ENCODE measurements at regions not wholly inside any gene's neighbourhood (a gene's known extent, or its start where the extent isn't known, plus 50 kb on each side); places are given as distances from the start of the nearest gene placed in this dataset.

DNA sequence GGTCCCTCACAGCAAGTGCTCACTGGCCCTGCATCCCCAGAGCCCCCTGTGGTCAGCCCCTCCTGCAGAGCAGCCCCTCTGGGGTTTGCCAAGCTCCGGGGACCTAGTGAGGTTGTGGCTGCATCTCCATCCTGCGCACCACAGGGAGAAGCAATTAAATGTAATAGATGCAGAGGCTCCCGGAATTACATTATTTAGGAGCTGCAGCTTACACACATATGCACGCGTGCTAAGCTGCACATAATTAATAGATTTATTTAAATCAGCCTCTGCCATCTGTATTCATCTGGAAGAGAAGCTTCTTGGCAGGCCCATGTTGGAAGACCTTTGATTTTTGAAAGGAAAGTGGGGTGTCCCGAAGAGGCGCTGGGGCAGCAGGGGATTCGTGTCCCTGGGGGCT is 1271.5 kb downstream of the BRD1 start:
- Histone ChIP-seq H3K4me3 (ENCODE audit: low read length) (no peak overlapping the region), H3K9me2 (replicated peaks; ENCODE audit: low read length) (no peaks in the 10 kb centered on the region), H3K27me3 (ENCODE audit: low read length) (no peaks in the 10 kb centered on the region; the same call in 1 of the 2 replicates), H3K4me2 (ENCODE audit: low read length) (no peak overlapping the region), H2AFZ (ENCODE audit: low read length) (no peak overlapping the region), H4K20me1 (ENCODE audit: low read length) (no peaks in the 10 kb centered on the region), H3F3A (ENCODE audit: low read length, unreplicated experiment) (no peaks in the 10 kb centered on the region), H3K79me2 (ENCODE audit: low read length) (no peaks in the 10 kb centered on the region), H3K4me1 (ENCODE audit: insufficient read depth, low read length) (no peaks in the 10 kb centered on the region), H3K9ac (ENCODE audit: low read length) (no peak overlapping the region), H3K27ac (ENCODE audit: low read length) (no peak overlapping the region), H3K36me3 (ENCODE audit: low read depth, low read length) (no peaks in the 10 kb centered on the region), H3K9me3 (ENCODE audit: low read length) (no peaks in the 10 kb centered on the region)
- ChIA-PET CTCF (no interaction called here), POLR2A (ENCODE audit: unreplicated experiment) (no interaction called here)
- ATAC-seq (no peak), DNase-seq (no peak)
- TF ChIP-seq, protein P1, sequence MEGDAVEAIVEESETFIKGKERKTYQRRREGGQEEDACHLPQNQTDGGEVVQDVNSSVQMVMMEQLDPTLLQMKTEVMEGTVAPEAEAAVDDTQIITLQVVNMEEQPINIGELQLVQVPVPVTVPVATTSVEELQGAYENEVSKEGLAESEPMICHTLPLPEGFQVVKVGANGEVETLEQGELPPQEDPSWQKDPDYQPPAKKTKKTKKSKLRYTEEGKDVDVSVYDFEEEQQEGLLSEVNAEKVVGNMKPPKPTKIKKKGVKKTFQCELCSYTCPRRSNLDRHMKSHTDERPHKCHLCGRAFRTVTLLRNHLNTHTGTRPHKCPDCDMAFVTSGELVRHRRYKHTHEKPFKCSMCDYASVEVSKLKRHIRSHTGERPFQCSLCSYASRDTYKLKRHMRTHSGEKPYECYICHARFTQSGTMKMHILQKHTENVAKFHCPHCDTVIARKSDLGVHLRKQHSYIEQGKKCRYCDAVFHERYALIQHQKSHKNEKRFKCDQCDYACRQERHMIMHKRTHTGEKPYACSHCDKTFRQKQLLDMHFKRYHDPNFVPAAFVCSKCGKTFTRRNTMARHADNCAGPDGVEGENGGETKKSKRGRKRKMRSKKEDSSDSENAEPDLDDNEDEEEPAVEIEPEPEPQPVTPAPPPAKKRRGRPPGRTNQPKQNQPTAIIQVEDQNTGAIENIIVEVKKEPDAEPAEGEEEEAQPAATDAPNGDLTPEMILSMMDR (conservative IDR thresholded peaks at IDR 0.05; ENCODE audit: low read depth, low read length) = no peak
- TF ChIP-seq EZH2 (IDR thresholded peaks at IDR 0.05; ENCODE audit: low read length, unreplicated experiment) (no peak), EZH2phosphoT487 (IDR thresholded peaks at IDR 0.05; ENCODE audit: borderline replicate concordance, low read length) (no peak)
- intact Hi-C loops (cut with micrococcal nuclease) = no loop called here
- BruUV-seq (replicated peaks) = no TSS peak

DNA sequence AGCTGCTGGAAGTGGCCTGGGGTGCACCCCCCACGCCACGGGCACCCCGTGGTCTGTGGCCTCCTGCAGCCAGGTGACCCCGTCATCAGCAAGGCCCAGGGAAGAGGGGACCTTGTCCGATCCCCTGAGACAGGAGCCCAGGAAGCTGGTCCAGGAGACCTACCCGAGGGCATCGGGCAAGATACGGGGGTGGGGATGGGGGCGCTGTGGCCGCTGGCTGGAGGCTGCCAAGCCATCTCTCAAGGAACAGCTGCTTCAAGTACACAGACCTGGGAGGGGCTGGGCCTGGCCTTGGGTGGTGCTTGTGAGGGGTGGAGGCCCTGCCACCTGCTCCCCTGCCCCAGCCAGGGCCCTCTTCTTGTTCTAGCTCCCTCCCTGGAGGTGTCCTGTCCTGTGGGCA is 1272.1 kb downstream of the BRD1 start:
- CTCF ChIA-PET = no interaction called here
- no peak overlapping the region for H3K9ac ChIP-seq (ENCODE audit: low read length)
- intact Hi-C loops (cut with micrococcal nuclease) = no loop called here
- no peaks in the 10 kb centered on the region for H3K9me2 ChIP-seq (replicated peaks; ENCODE audit: low read length)
- no peaks in the 10 kb centered on the region for H3K36me3 ChIP-seq (ENCODE audit: low read depth, low read length)
- H3F3A ChIP-seq (ENCODE audit: low read length, unreplicated experiment) = no peaks in the 10 kb centered on the region
- no peak overlapping the region for H3K4me3 ChIP-seq (ENCODE audit: low read length)
- POLR2A ChIA-PET (ENCODE audit: unreplicated experiment) = no interaction called here
- H3K79me2 ChIP-seq (ENCODE audit: low read length) = no peaks in the 10 kb centered on the region
- no peaks in the 10 kb centered on the region for H3K9me3 ChIP-seq (ENCODE audit: low read length)
- no peak for ATAC-seq
- H3K27me3 ChIP-seq (ENCODE audit: low read length) = no peaks in the 10 kb centered on the region; the same call in 1 of the 2 replicates
- H3K4me2 ChIP-seq (ENCODE audit: low read length) = no peak overlapping the region
- no peaks in the 10 kb centered on the region for H3K4me1 ChIP-seq (ENCODE audit: insufficient read depth, low read length)
- H4K20me1 ChIP-seq (ENCODE audit: low read length) = no peaks in the 10 kb centered on the region
- no peak overlapping the region for H3K27ac ChIP-seq (ENCODE audit: low read length)
- no peak for TF ChIP-seq EZH2phosphoT487 (IDR thresholded peaks at IDR 0.05; ENCODE audit: borderline replicate concordance, low read length)
- TF ChIP-seq, protein P1 (conservative IDR thresholded peaks at IDR 0.05; ENCODE audit: low read depth, low read length) = no peak
- TF ChIP-seq EZH2 (IDR thresholded peaks at IDR 0.05; ENCODE audit: low read length, unreplicated experiment) = no peak
- no peak for DNase-seq
- no peak overlapping the region for H2AFZ ChIP-seq (ENCODE audit: low read length)
- no TSS peak for BruUV-seq (replicated peaks)

DNA sequence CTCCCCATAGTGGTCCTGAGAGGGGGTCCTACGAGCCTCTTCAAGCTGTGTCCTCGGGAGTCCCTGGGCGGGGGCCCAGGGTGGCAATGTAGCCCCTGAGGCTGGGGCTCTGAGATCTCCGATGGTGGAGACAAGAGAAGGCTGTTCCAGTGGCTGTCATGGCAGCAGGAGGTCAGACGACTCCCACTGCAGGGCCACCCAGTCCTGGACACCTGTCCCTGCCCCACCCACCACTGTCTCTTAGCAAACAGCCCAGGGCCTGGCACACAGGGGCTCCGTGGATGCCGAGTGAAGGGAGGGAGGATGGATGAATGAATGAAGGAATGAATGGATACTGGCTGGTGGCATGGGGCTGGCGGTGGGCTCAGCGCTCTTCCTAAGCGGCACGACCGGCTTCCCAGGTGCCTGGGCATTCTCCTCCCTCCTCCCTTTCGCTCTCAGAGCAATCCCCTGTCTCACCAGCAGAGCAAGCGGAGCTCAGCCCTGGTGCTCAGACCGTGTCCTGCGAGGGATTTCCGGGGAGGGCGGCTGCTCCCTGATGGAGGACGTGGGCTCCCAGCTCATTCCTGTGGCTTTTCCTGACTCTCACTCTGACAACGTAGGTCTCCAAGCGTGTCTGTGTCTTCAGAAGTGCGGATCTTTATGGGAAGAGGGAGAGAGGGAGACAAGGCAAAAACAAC is 1272.6 kb downstream of the BRD1 start:
- Histone ChIP-seq H3K4me1 (ENCODE audit: insufficient read depth, low read length) (no peaks in the 10 kb centered on the region), H3K79me2 (ENCODE audit: low read length) (no peaks in the 10 kb centered on the region), H3K4me3 (ENCODE audit: low read length) (no peak overlapping the region), H3K36me3 (ENCODE audit: low read depth, low read length) (no peaks in the 10 kb centered on the region), H4K20me1 (ENCODE audit: low read length) (no peaks in the 10 kb centered on the region), H3K27me3 (ENCODE audit: low read length) (no peaks in the 10 kb centered on the region; the same call in 1 of the 2 replicates), H3K9ac (ENCODE audit: low read length) (no peak overlapping the region), H3K4me2 (ENCODE audit: low read length) (no peak overlapping the region), H3K9me2 (replicated peaks; ENCODE audit: low read length) (no peaks in the 10 kb centered on the region), H2AFZ (ENCODE audit: low read length) (no peak overlapping the region), H3K9me3 (ENCODE audit: low read length) (no peaks in the 10 kb centered on the region), H3K27ac (ENCODE audit: low read length) (no peak overlapping the region), H3F3A (ENCODE audit: low read length, unreplicated experiment) (no peaks in the 10 kb centered on the region)
- intact Hi-C loops (cut with micrococcal nuclease) = no loop called here
- no TSS peak for BruUV-seq (replicated peaks)
- DNase-seq (peak; percentile 1), ATAC-seq (no peak)
- CTCF ChIA-PET = no interaction called here
- TF ChIP-seq EZH2 (IDR thresholded peaks at IDR 0.05; ENCODE audit: low read length, unreplicated experiment) (no peak), EZH2phosphoT487 (IDR thresholded peaks at IDR 0.05; ENCODE audit: borderline replicate concordance, low read length) (no peak)
- TF ChIP-seq, protein P1 (conservative IDR thresholded peaks at IDR 0.05; ENCODE audit: low read depth, low read length) = no peak
- POLR2A ChIA-PET (ENCODE audit: unreplicated experiment) = no interaction called here

Measured in PC-3 (cell line).